ENCODE measurements at regions not wholly inside any gene's neighbourhood (a gene's known extent, or its start where the extent isn't known, plus 50 kb on each side); places are given as distances from the start of the nearest gene placed in this dataset.
"Not testable (repeated sequence)": the region's sequence is repeated elsewhere in the genome, so short reads cannot be mapped to it uniquely, and the experiment has no call there.

- no peak for DNase-seq
Observed at GRCh38 chr14:40340708-40341107, 908.5 kb upstream of the FBXO33 start.

- DNase-seq: no peak
Observed at GRCh38 chr14:40336846-40337245, 904.6 kb upstream of the FBXO33 start.

GRCh38 chr14:40326519-40326918 is 894.3 kb upstream of the FBXO33 start:
- DNase-seq: not testable (repeated sequence)

GRCh38 chr14:40318211-40318719 is 886.0 kb upstream of the FBXO33 start:
- no peak for DNase-seq

- no peak for DNase-seq
Observed at GRCh38 chr14:40317690-40318089, 885.5 kb upstream of the FBXO33 start.

GRCh38 chr14:40312296-40312695 is 880.1 kb upstream of the FBXO33 start:
- no peak for DNase-seq

GRCh38 chr14:40309124-40309523 is 876.9 kb upstream of the FBXO33 start:
- DNase-seq: no peak

- DNase-seq: no peak
Observed at GRCh38 chr14:40308240-40308639, 876.0 kb upstream of the FBXO33 start.

- DNase-seq: no peak
Observed at GRCh38 chr14:40296821-40297220, 864.6 kb upstream of the FBXO33 start.

GRCh38 chr14:40292664-40293063 is 860.4 kb upstream of the FBXO33 start:
- no peak for DNase-seq

- no peak for DNase-seq
Observed at GRCh38 chr14:40282196-40282595, 850.0 kb upstream of the FBXO33 start.

- no peak for DNase-seq
Observed at GRCh38 chr14:40280652-40281051, 848.4 kb upstream of the FBXO33 start.

GRCh38 chr14:40273417-40273816 is 841.2 kb upstream of the FBXO33 start:
- DNase-seq: no peak

- no peak for DNase-seq
Observed at GRCh38 chr14:40271480-40271879, 839.2 kb upstream of the FBXO33 start.

- no peak for DNase-seq
Observed at GRCh38 chr14:40269436-40269835, 837.2 kb upstream of the FBXO33 start.

GRCh38 chr14:40268236-40268635 is 836.0 kb upstream of the FBXO33 start:
- DNase-seq: no peak

GRCh38 chr14:40265096-40265495 is 832.9 kb upstream of the FBXO33 start:
- no peak for DNase-seq

GRCh38 chr14:40252817-40253447 is 820.7 kb upstream of the FBXO33 start:
- no peak for DNase-seq

GRCh38 chr14:40248671-40249070 is 816.4 kb upstream of the FBXO33 start:
- no peak for DNase-seq

- no peak for DNase-seq
Observed at GRCh38 chr14:40240245-40240859, 808.1 kb upstream of the FBXO33 start.

- DNase-seq: no peak
Observed at GRCh38 chr14:40232302-40232701, 800.1 kb upstream of the FBXO33 start.

GRCh38 chr14:40229676-40230075 is 797.4 kb upstream of the FBXO33 start:
- no peak for DNase-seq

GRCh38 chr14:40222996-40223395 is 790.8 kb upstream of the FBXO33 start:
- no peak for DNase-seq

GRCh38 chr14:40221428-40221827 is 789.2 kb upstream of the FBXO33 start:
- DNase-seq: no peak

- no peak for DNase-seq
Observed at GRCh38 chr14:40219032-40219431, 786.8 kb upstream of the FBXO33 start.
